ENCODE measurements at regions not wholly inside any gene's neighbourhood (a gene's known extent, or its start where the extent isn't known, plus 50 kb on each side); places are given as distances from the start of the nearest gene placed in this dataset.

DNA sequence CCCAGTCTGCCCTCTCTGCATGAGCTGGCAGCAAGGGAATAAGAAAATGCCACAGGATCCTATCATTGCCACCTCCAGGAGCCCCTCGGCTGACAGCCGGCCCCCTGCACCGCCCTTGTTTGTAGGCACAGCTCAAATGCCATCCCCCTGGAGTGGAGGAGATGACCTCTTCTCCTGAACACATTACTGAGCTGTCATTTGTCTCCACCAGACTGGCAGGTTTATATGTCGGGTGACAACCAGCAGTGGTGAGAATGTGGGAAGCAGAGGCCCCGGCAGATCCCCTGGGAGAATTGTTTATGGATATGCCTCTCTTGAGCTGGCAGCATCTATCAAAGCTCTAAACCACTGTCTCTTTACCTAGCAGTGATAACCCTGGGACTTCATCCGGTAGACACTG is 135.4 kb upstream of the FMN2 start:
- TF ChIP-seq POLR2A (IDR thresholded peaks at IDR 0.05): no peak
- TF ChIP-seq, protein P1, sequence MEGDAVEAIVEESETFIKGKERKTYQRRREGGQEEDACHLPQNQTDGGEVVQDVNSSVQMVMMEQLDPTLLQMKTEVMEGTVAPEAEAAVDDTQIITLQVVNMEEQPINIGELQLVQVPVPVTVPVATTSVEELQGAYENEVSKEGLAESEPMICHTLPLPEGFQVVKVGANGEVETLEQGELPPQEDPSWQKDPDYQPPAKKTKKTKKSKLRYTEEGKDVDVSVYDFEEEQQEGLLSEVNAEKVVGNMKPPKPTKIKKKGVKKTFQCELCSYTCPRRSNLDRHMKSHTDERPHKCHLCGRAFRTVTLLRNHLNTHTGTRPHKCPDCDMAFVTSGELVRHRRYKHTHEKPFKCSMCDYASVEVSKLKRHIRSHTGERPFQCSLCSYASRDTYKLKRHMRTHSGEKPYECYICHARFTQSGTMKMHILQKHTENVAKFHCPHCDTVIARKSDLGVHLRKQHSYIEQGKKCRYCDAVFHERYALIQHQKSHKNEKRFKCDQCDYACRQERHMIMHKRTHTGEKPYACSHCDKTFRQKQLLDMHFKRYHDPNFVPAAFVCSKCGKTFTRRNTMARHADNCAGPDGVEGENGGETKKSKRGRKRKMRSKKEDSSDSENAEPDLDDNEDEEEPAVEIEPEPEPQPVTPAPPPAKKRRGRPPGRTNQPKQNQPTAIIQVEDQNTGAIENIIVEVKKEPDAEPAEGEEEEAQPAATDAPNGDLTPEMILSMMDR (IDR thresholded peaks at IDR 0.05): no peak
